ENCODE measurements at regions not wholly inside any gene's neighbourhood (a gene's known extent, or its start where the extent isn't known, plus 50 kb on each side); places are given as distances from the start of the nearest gene placed in this dataset.

- DNase-seq (ENCODE audit: extremely low read depth, insufficient read length), result no peak
- no peak for TF ChIP-seq CTCF (IDR thresholded peaks at IDR 0.05; ENCODE audit: insufficient read depth, low read length, poor library complexity, severe bottlenecking)
- Histone ChIP-seq H3K4me3 (replicated peaks; ENCODE audit: low read depth, low read length) (no peak overlapping the region), H3K36me3 (ENCODE audit: control insufficient read depth, insufficient read depth, low read length) (no peaks in the 10 kb centered on the region), H3K27me3 (replicated peaks; ENCODE audit: control insufficient read depth, insufficient read depth, low read length) (no peaks in the 10 kb centered on the region)
Observed at GRCh38 chr2:176959614-176960013, 253.0 kb upstream of the HNRNPA3 start.

GRCh38 chr2:176960061-176960460 is 252.5 kb upstream of the HNRNPA3 start:
- Histone ChIP-seq H3K4me3 (replicated peaks; ENCODE audit: low read depth, low read length) (no peak overlapping the region), H3K36me3 (ENCODE audit: control insufficient read depth, insufficient read depth, low read length) (no peaks in the 10 kb centered on the region), H3K27me3 (replicated peaks; ENCODE audit: control insufficient read depth, insufficient read depth, low read length) (no peaks in the 10 kb centered on the region)
- no peak for TF ChIP-seq CTCF (IDR thresholded peaks at IDR 0.05; ENCODE audit: insufficient read depth, low read length, poor library complexity, severe bottlenecking)
- no peak for DNase-seq (ENCODE audit: extremely low read depth, insufficient read length)

GRCh38 chr2:176960736-176961520 is 251.7 kb upstream of the HNRNPA3 start:
- Histone ChIP-seq H3K36me3 (ENCODE audit: control insufficient read depth, insufficient read depth, low read length) (no peaks in the 10 kb centered on the region), H3K4me3 (replicated peaks; ENCODE audit: low read depth, low read length) (no peak overlapping the region), H3K27me3 (replicated peaks; ENCODE audit: control insufficient read depth, insufficient read depth, low read length) (no peaks in the 10 kb centered on the region)
- DNase-seq (ENCODE audit: extremely low read depth, insufficient read length), result no peak
- no peak for TF ChIP-seq CTCF (IDR thresholded peaks at IDR 0.05; ENCODE audit: insufficient read depth, low read length, poor library complexity, severe bottlenecking)

- no peak overlapping the region for H3K4me3 ChIP-seq (replicated peaks; ENCODE audit: low read depth, low read length)
- TF ChIP-seq CTCF (IDR thresholded peaks at IDR 0.05; ENCODE audit: insufficient read depth, low read length, poor library complexity, severe bottlenecking), result no peak
- H3K36me3 ChIP-seq (ENCODE audit: control insufficient read depth, insufficient read depth, low read length), result no peaks in the 10 kb centered on the region
- DNase-seq (ENCODE audit: extremely low read depth, insufficient read length), result no peak
- no peaks in the 10 kb centered on the region for H3K27me3 ChIP-seq (replicated peaks; ENCODE audit: control insufficient read depth, insufficient read depth, low read length)
Observed at GRCh38 chr2:176961775-176962619, 250.6 kb upstream of the HNRNPA3 start.

GRCh38 chr2:176963568-176964287 is 248.9 kb upstream of the HNRNPA3 start:
- no peak overlapping the region for H3K4me3 ChIP-seq (replicated peaks; ENCODE audit: low read depth, low read length)
- no peak for DNase-seq (ENCODE audit: extremely low read depth, insufficient read length)
- no peak for TF ChIP-seq CTCF (IDR thresholded peaks at IDR 0.05; ENCODE audit: insufficient read depth, low read length, poor library complexity, severe bottlenecking)
- no peaks in the 10 kb centered on the region for H3K36me3 ChIP-seq (ENCODE audit: control insufficient read depth, insufficient read depth, low read length)
- H3K27me3 ChIP-seq (replicated peaks; ENCODE audit: control insufficient read depth, insufficient read depth, low read length), result no peaks in the 10 kb centered on the region

All from GM06990 (cell line).